Right atrium auricular region (tissue), 2 donors: ENCODE measurements at regions not wholly inside any gene's neighbourhood (a gene's known extent, or its start where the extent isn't known, plus 50 kb on each side); places are given as distances from the start of the nearest gene placed in this dataset.

Experiments
- DNase-seq: peaks from one replicate; pipeline ENCODE4 v3.0.0-alpha.2; 2019; ENCODE audit warnings: low spot score
- H3K27ac ChIP-seq, 2 donors: fragments of 200-600 bp; sonication (generic); 1 replicate in 1 of 2; 2 replicates in 1 of 2; pipeline ENCODE4 v1.5.1; 2016 to 2019
- H3K27me3 ChIP-seq, 2 donors: fragments of 200-600 bp; sonication (generic); one replicate each; pipeline versions ENCODE4 v1.5.1 to v1.6.0; 2017 to 2019
- H3K36me3 ChIP-seq: fragments of 200-600 bp; sonication (generic); one replicate; pipeline ENCODE4 v1.5.1; 2016
- H3K4me1 ChIP-seq, 2 donors: fragments of 200-600 bp; sonication (generic); one replicate each; pipeline versions ENCODE4 v1.5.1 to v1.6.0; 2017 to 2019
- H3K4me3 ChIP-seq, 2 donors: fragments of 200-600 bp; sonication (generic); 1 replicate in 1 of 2; 2 replicates in 1 of 2; pipeline ENCODE4 v1.5.1; 2017 to 2019; ENCODE audit warnings: mild to moderate bottlenecking in 1 of 2, moderate library complexity in 1 of 2
- H3K9me3 ChIP-seq, 2 donors: fragments of 200-600 bp; sonication (generic); one replicate each; pipeline ENCODE4 v1.5.1; 2019
- CTCF ChIP-seq, 2 donors: fragments of 200-600 bp; sonication (generic); IDR thresholded peaks; one replicate each; pipeline ENCODE4 v1.5.1; 2019; ENCODE audit warnings: antibody characterized with exemption in 2 of 2

- no peaks in the 10 kb centered on the region for H3K27me3 ChIP-seq
- DNase-seq: no peak
- H3K27ac ChIP-seq: no peak overlapping the region
- H3K36me3 ChIP-seq: no peaks in the 10 kb centered on the region
- no peaks in the 10 kb centered on the region for H3K9me3 ChIP-seq
- H3K4me1 ChIP-seq: no peaks in the 10 kb centered on the region
- H3K4me3 ChIP-seq: no peak overlapping the region
- TF ChIP-seq CTCF (IDR thresholded peaks at IDR 0.05): no peak
Observed at GRCh38 chr3:152184971-152185686, 83.6 kb upstream of the MBNL1 start.

- no peak for DNase-seq
- no peaks in the 10 kb centered on the region for H3K36me3 ChIP-seq
- TF ChIP-seq CTCF (IDR thresholded peaks at IDR 0.05): no peak
- no peaks in the 10 kb centered on the region for H3K4me1 ChIP-seq
- no peak overlapping the region for H3K4me3 ChIP-seq
- H3K27ac ChIP-seq: no peak overlapping the region
- H3K9me3 ChIP-seq: no peaks in the 10 kb centered on the region
- no peaks in the 10 kb centered on the region for H3K27me3 ChIP-seq
Observed at GRCh38 chr3:152185891-152186630, 82.7 kb upstream of the MBNL1 start.

GRCh38 chr3:152190636-152191183 lies 78.0 kb upstream of the MBNL1 start:
- H3K27ac ChIP-seq: no peak overlapping the region
- no peak for TF ChIP-seq CTCF (IDR thresholded peaks at IDR 0.05)
- H3K4me1 ChIP-seq: no peaks in the 10 kb centered on the region
- no peaks in the 10 kb centered on the region for H3K27me3 ChIP-seq
- H3K9me3 ChIP-seq: no peaks in the 10 kb centered on the region
- H3K4me3 ChIP-seq: no peak overlapping the region
- no peak for DNase-seq
- no peaks in the 10 kb centered on the region for H3K36me3 ChIP-seq

- no peaks in the 10 kb centered on the region for H3K9me3 ChIP-seq
- no peak overlapping the region for H3K4me3 ChIP-seq
- no peaks in the 10 kb centered on the region for H3K4me1 ChIP-seq
- DNase-seq: no peak
- TF ChIP-seq CTCF (IDR thresholded peaks at IDR 0.05): no peak
- no peaks in the 10 kb centered on the region for H3K27me3 ChIP-seq
- H3K27ac ChIP-seq: no peak overlapping the region
- H3K36me3 ChIP-seq: no peaks in the 10 kb centered on the region
Observed at GRCh38 chr3:152192050-152192449, 76.7 kb upstream of the MBNL1 start.

- H3K27me3 ChIP-seq: no peaks in the 10 kb centered on the region
- H3K4me1 ChIP-seq: no peaks in the 10 kb centered on the region
- TF ChIP-seq CTCF (IDR thresholded peaks at IDR 0.05): no peak
- no peaks in the 10 kb centered on the region for H3K36me3 ChIP-seq
- DNase-seq: no peak
- H3K27ac ChIP-seq: no peak overlapping the region
- H3K9me3 ChIP-seq: no peaks in the 10 kb centered on the region
- no peak overlapping the region for H3K4me3 ChIP-seq
Observed at GRCh38 chr3:152192936-152193672, 75.6 kb upstream of the MBNL1 start.
